GM18511 (cell line): ENCODE measurements at regions not wholly inside any gene's neighbourhood (a gene's known extent, or its start where the extent isn't known, plus 50 kb on each side); places are given as distances from the start of the nearest gene placed in this dataset.
A peak's percentile ranks its signal among the peaks of the same experiment; 100 is the strongest.
"Not testable (repeated sequence)": the region's sequence is repeated elsewhere in the genome, so short reads cannot be mapped to it uniquely, and the experiment has no call there.

Source experiments
- ATAC-seq: cut with Tn5 transposase; IDR thresholded peaks from one replicate; pipeline ENCODE4 v1.9.1; 2021; ENCODE audit warnings: mild to moderate bottlenecking, moderate library complexity; ENCODE audit not compliant: unreplicated experiment

- ATAC-seq: no peak
Measured at GRCh38 chr11:34830648-34831047, 85.5 kb downstream of the APIP start.

- no peak for ATAC-seq
Measured at GRCh38 chr11:34830035-34830434, 86.1 kb downstream of the APIP start.

GRCh38 chr11:34827228-34827627, 89.0 kb downstream of the APIP start:
- ATAC-seq: peak; percentile 82

GRCh38 chr11:34826384-34826726, 89.8 kb downstream of the APIP start:
- no peak for ATAC-seq

GRCh38 chr11:34825670-34826383, 90.4 kb downstream of the APIP start:
- no peak for ATAC-seq

- no peak for ATAC-seq
Measured at GRCh38 chr11:34825315-34825669, 90.9 kb downstream of the APIP start.

- no peak for ATAC-seq
Measured at GRCh38 chr11:34824425-34824824, 91.8 kb downstream of the APIP start.

- ATAC-seq: no peak
Measured at GRCh38 chr11:34823639-34824038, 92.5 kb downstream of the APIP start.

- no peak for ATAC-seq
Measured at GRCh38 chr11:34823197-34823596, 93.0 kb downstream of the APIP start.

GRCh38 chr11:34819740-34820482, 96.3 kb downstream of the APIP start:
- no peak for ATAC-seq

- not testable (repeated sequence) for ATAC-seq
Measured at GRCh38 chr11:34817812-34818211, 98.4 kb downstream of the APIP start.

GRCh38 chr11:34816698-34817213, 99.4 kb downstream of the APIP start:
- no peak for ATAC-seq

GRCh38 chr11:34812905-34813576, 103.1 kb downstream of the APIP start:
- no peak for ATAC-seq

- ATAC-seq: no peak
Measured at GRCh38 chr11:34811858-34812257, 104.3 kb downstream of the APIP start.

- ATAC-seq: no peak
Measured at GRCh38 chr11:34810107-34810562, 106.0 kb downstream of the APIP start.

- no peak for ATAC-seq
Measured at GRCh38 chr11:34809191-34810106, 106.7 kb downstream of the APIP start.

GRCh38 chr11:34806875-34807274, 109.3 kb downstream of the APIP start:
- ATAC-seq: no peak

- no peak for ATAC-seq
Measured at GRCh38 chr11:34805937-34806336, 110.2 kb downstream of the APIP start.

- no peak for ATAC-seq
Measured at GRCh38 chr11:34799848-34800247, 116.3 kb downstream of the APIP start.

GRCh38 chr11:34798985-34799384, 117.2 kb downstream of the APIP start:
- ATAC-seq: no peak

GRCh38 chr11:34797497-34797896, 118.7 kb downstream of the APIP start:
- ATAC-seq: not testable (repeated sequence)
